Smooth muscle cell (in vitro differentiated cells): ENCODE measurements at regions not wholly inside any gene's neighbourhood (a gene's known extent, or its start where the extent isn't known, plus 50 kb on each side); places are given as distances from the start of the nearest gene placed in this dataset.

Experiments used
- DNase-seq: peaks from one replicate; lab custom pipeline; 2025; ENCODE audit not compliant: unreplicated experiment; lab: John Stamatoyannopoulos, UW
- H2AFZ ChIP-seq: fragments of 200-600 bp; sonication (generic); 2 replicates; pipeline ENCODE4 v1.6.0; 2016; ENCODE audit warnings: antibody characterized with exemption, low read depth, mild to moderate bottlenecking
- H3F3A ChIP-seq: fragments of 200-600 bp; sonication (generic); 2 replicates; pipeline ENCODE4 v1.6.0; 2017; ENCODE audit warnings: antibody characterized with exemption, low read depth
- H3K27ac ChIP-seq: fragments of 200-600 bp; sonication (generic); 2 replicates; pipeline ENCODE4 v1.5.1; 2016; ENCODE audit warnings: low read depth, mild to moderate bottlenecking
- H3K27me3 ChIP-seq: fragments of 200-600 bp; sonication (generic); 2 replicates; pipeline ENCODE4 v1.6.1; 2016; ENCODE audit warnings: low read depth, mild to moderate bottlenecking
- H3K36me3 ChIP-seq: fragments of 200-600 bp; sonication (generic); 2 replicates; pipeline ENCODE4 v1.5.1; 2016; ENCODE audit warnings: low read depth
- H3K4me1 ChIP-seq: fragments of 200-600 bp; sonication (generic); 2 replicates; pipeline ENCODE4 v1.5.1; 2016; ENCODE audit warnings: low read depth
- H3K4me2 ChIP-seq: fragments of 200-600 bp; sonication (generic); 2 replicates; pipeline ENCODE4 v1.6.0; 2016; ENCODE audit warnings: mild to moderate bottlenecking
- H3K4me3 ChIP-seq: fragments of 200-600 bp; sonication (generic); 2 replicates; pipeline ENCODE4 v1.5.1; 2016; ENCODE audit warnings: mild to moderate bottlenecking
- H3K79me2 ChIP-seq: fragments of 200-600 bp; sonication (generic); 2 replicates; pipeline ENCODE4 v1.6.0; 2016; ENCODE audit warnings: low read depth, mild to moderate bottlenecking
- H3K9ac ChIP-seq: fragments of 200-600 bp; sonication (generic); 2 replicates; pipeline ENCODE4 v1.6.0; 2016; ENCODE audit warnings: low read depth
- H3K9me3 ChIP-seq: fragments of 200-600 bp; sonication (generic); replicated peaks from 2 replicates; pipeline ENCODE4 v1.5.1; 2016; ENCODE audit warnings: low read depth
- H4K20me1 ChIP-seq: fragments of 200-600 bp; sonication (generic); 2 replicates; pipeline ENCODE4 v1.6.0; 2016; ENCODE audit warnings: low read depth
- CTCF ChIP-seq: fragments of 200-600 bp; sonication (generic); IDR thresholded peaks from 2 replicates; pipeline ENCODE4 v1.5.1; 2017; ENCODE audit warnings: borderline replicate concordance, mild to moderate bottlenecking, antibody characterized with exemption; ENCODE audit not compliant: insufficient read depth, poor library complexity, severe bottlenecking
- WGBS: methylation state at CpG from one replicate; pipeline ENCODE4 v1.1.7; 2016; ENCODE audit warnings: low lambda C conversion rate; 5-methylcytosine and 5-hydroxymethylcytosine counted together

GRCh38 chr11:16434036-16434435 is 77.7 kb upstream of the SOX6 start:
- no peaks in the 10 kb centered on the region for H3K27me3 ChIP-seq
- H3K4me2 ChIP-seq = no peak overlapping the region
- 66% methylated on average over 2 of the region's 2 CpGs for WGBS
- no peaks in the 10 kb centered on the region for H3F3A ChIP-seq
- no peaks in the 10 kb centered on the region for H4K20me1 ChIP-seq
- DNase-seq = no peak
- H3K36me3 ChIP-seq = no peaks in the 10 kb centered on the region
- H3K9ac ChIP-seq = no peak overlapping the region
- peaks cover 7% of the 10 kb centered on the region for H3K9me3 ChIP-seq
- H3K4me3 ChIP-seq = no peak overlapping the region
- TF ChIP-seq CTCF = no peak
- H3K27ac ChIP-seq = no peak overlapping the region
- no peaks in the 10 kb centered on the region for H3K4me1 ChIP-seq
- H3K79me2 ChIP-seq = peaks cover 9% of the 10 kb centered on the region
- no peak overlapping the region for H2AFZ ChIP-seq

GRCh38 chr11:16430674-16431073 is 74.3 kb upstream of the SOX6 start:
- no peak for TF ChIP-seq CTCF
- H3K4me2 ChIP-seq = no peak overlapping the region
- H4K20me1 ChIP-seq = no peaks in the 10 kb centered on the region
- H3K36me3 ChIP-seq = no peaks in the 10 kb centered on the region
- WGBS = 95% methylated on average over 1 of the region's 1 CpG
- no peak overlapping the region for H3K9ac ChIP-seq
- H3F3A ChIP-seq = no peaks in the 10 kb centered on the region
- H3K27me3 ChIP-seq = no peaks in the 10 kb centered on the region
- DNase-seq = no peak
- peaks cover 9% of the 10 kb centered on the region for H3K79me2 ChIP-seq
- H3K27ac ChIP-seq = no peak overlapping the region
- no peak overlapping the region for H2AFZ ChIP-seq
- no peaks in the 10 kb centered on the region for H3K4me1 ChIP-seq
- H3K4me3 ChIP-seq = no peak overlapping the region
- H3K9me3 ChIP-seq = peaks cover 7% of the 10 kb centered on the region

- Histone ChIP-seq H3K4me3 (no peak overlapping the region), H3K27me3 (no peaks in the 10 kb centered on the region), H3F3A (no peaks in the 10 kb centered on the region), H3K4me1 (no peaks in the 10 kb centered on the region), H3K27ac (no peak overlapping the region), H2AFZ (no peak overlapping the region), H3K36me3 (no peaks in the 10 kb centered on the region), H3K79me2 (peaks cover 14% of the 10 kb centered on the region), H4K20me1 (no peaks in the 10 kb centered on the region), H3K4me2 (no peak overlapping the region), H3K9me3 (no peaks in the 10 kb centered on the region), H3K9ac (no peak overlapping the region)
- WGBS = 91% methylated on average over 2 of the region's 2 CpGs
- TF ChIP-seq CTCF = no peak
- no peak for DNase-seq
Measured at GRCh38 chr11:16421826-16422225, 65.5 kb upstream of the SOX6 start.

- no peaks in the 10 kb centered on the region for H4K20me1 ChIP-seq
- no peaks in the 10 kb centered on the region for H3K4me1 ChIP-seq
- H3K27me3 ChIP-seq = no peaks in the 10 kb centered on the region
- H3K4me3 ChIP-seq = no peak overlapping the region
- H3K9me3 ChIP-seq = no peaks in the 10 kb centered on the region
- DNase-seq = no peak
- H3K4me2 ChIP-seq = no peak overlapping the region
- H3K79me2 ChIP-seq = peaks cover 5% of the 10 kb centered on the region
- WGBS = 79% methylated on average over 5 of the region's 5 CpGs
- no peak overlapping the region for H2AFZ ChIP-seq
- no peaks in the 10 kb centered on the region for H3K36me3 ChIP-seq
- H3K27ac ChIP-seq = no peak overlapping the region
- no peaks in the 10 kb centered on the region for H3F3A ChIP-seq
- no peak overlapping the region for H3K9ac ChIP-seq
- no peak for TF ChIP-seq CTCF
Measured at GRCh38 chr11:16418428-16419097, 62.2 kb upstream of the SOX6 start.
